Subcutaneous abdominal adipose tissue (tissue), 5 donors: ENCODE measurements at regions not wholly inside any gene's neighbourhood (a gene's known extent, or its start where the extent isn't known, plus 50 kb on each side); places are given as distances from the start of the nearest gene placed in this dataset.

ENCODE experiments used
- H3K27ac ChIP-seq: one replicate; pipeline ENCODE4 v1.7.0; 2013; ENCODE audit warnings: low read depth, mild to moderate bottlenecking, inconsistent platforms, low read length, moderate library complexity
- H3K27me3 ChIP-seq, 5 donors: one replicate each; pipeline ENCODE4 v1.7.0; 2013; ENCODE audit warnings: low read length in 5 of 5, inconsistent platforms in 1 of 5; ENCODE audit not compliant: control insufficient read depth in 5 of 5, insufficient read depth in 4 of 5
- H3K36me3 ChIP-seq, 5 donors: one replicate each; pipeline ENCODE4 v1.7.0; 2013; ENCODE audit warnings: low read length in 5 of 5; ENCODE audit not compliant: control insufficient read depth in 5 of 5, insufficient read depth in 5 of 5
- H3K4me1 ChIP-seq, 5 donors: one replicate each; pipeline ENCODE4 v1.7.0; 2013; ENCODE audit warnings: low read length in 5 of 5, mild to moderate bottlenecking in 3 of 5, moderate library complexity in 1 of 5; ENCODE audit not compliant: control insufficient read depth in 5 of 5, insufficient read depth in 5 of 5
- H3K4me3 ChIP-seq, 5 donors: one replicate each; pipeline ENCODE4 v1.7.0; 2013; ENCODE audit warnings: low read length in 5 of 5, low read depth in 1 of 5
- H3K9ac ChIP-seq, 5 donors: one replicate each; pipeline ENCODE4 v1.7.0; 2013; ENCODE audit warnings: low read length in 5 of 5, mild to moderate bottlenecking in 4 of 5, moderate library complexity in 3 of 5
- H3K9me3 ChIP-seq, 5 donors: one replicate each; pipeline ENCODE4 v1.7.0; 2013; ENCODE audit warnings: low read length in 5 of 5; ENCODE audit not compliant: control insufficient read depth in 5 of 5
- donor health status: healthy.
- donor health status: healthy.
- donor health status: healthy.
- donor health status: healthy.
- donor health status: healthy.

- no peaks in the 10 kb centered on the region for H3K27me3 ChIP-seq
- H3K27ac ChIP-seq, result no peak overlapping the region
- peaks cover 5 to 51% (median 43%) of the 10 kb centered on the region in 5 donors for H3K4me1 ChIP-seq
- no peak overlapping the region for H3K4me3 ChIP-seq
- H3K9ac ChIP-seq, result no peak overlapping the region
- H3K9me3 ChIP-seq, result no peaks in the 10 kb centered on the region
- H3K36me3 ChIP-seq, result no peaks in the 10 kb centered on the region
Measured at GRCh38 chr14:58750321-58751269, 112.8 kb downstream of the DACT1 start.

GRCh38 chr14:58751788-58752187 lies 114.0 kb downstream of the DACT1 start:
- no peaks in the 10 kb centered on the region for H3K27me3 ChIP-seq
- no peak overlapping the region for H3K9ac ChIP-seq
- H3K4me3 ChIP-seq, result no peak overlapping the region
- H3K9me3 ChIP-seq, result no peaks in the 10 kb centered on the region
- H3K27ac ChIP-seq, result no peak overlapping the region
- H3K36me3 ChIP-seq, result no peaks in the 10 kb centered on the region
- peaks cover 3 to 45% (median 38%) of the 10 kb centered on the region in 5 donors for H3K4me1 ChIP-seq

GRCh38 chr14:58752289-58752688 lies 114.5 kb downstream of the DACT1 start:
- H3K9ac ChIP-seq, result no peak overlapping the region
- no peaks in the 10 kb centered on the region for H3K9me3 ChIP-seq
- peak overlapping the region in 2 of 5 donors; percentile 1 to 6 for H3K4me3 ChIP-seq
- H3K27me3 ChIP-seq, result no peaks in the 10 kb centered on the region
- H3K36me3 ChIP-seq, result no peaks in the 10 kb centered on the region
- peaks cover 3 to 40% (median 34%) of the 10 kb centered on the region in 5 donors for H3K4me1 ChIP-seq
- H3K27ac ChIP-seq, result peak overlapping the region; percentile 47

GRCh38 chr14:58752771-58753201 lies 115.0 kb downstream of the DACT1 start:
- no peak overlapping the region for H3K9ac ChIP-seq
- no peaks in the 10 kb centered on the region for H3K27me3 ChIP-seq
- peaks cover 3 to 37% (median 29%) of the 10 kb centered on the region in 5 donors for H3K4me1 ChIP-seq
- peak overlapping the region; percentile 47 for H3K27ac ChIP-seq
- peak overlapping the region in 3 of 5 donors; percentile 1 to 23 (median 6) for H3K4me3 ChIP-seq
- H3K36me3 ChIP-seq, result no peaks in the 10 kb centered on the region
- H3K9me3 ChIP-seq, result no peaks in the 10 kb centered on the region

GRCh38 chr14:58755031-58755925 lies 117.5 kb downstream of the DACT1 start:
- Histone ChIP-seq H3K4me1 (peaks cover 3 to 25% (median 15%) of the 10 kb centered on the region in 5 donors), H3K27me3 (no peaks in the 10 kb centered on the region), H3K36me3 (no peaks in the 10 kb centered on the region), H3K27ac (no peak overlapping the region), H3K9ac (no peak overlapping the region), H3K9me3 (no peaks in the 10 kb centered on the region), H3K4me3 (no peak overlapping the region)

- no peak overlapping the region for H3K9ac ChIP-seq
Measured at GRCh38 chr14:58760121-58760520, 122.4 kb downstream of the DACT1 start.

GRCh38 chr14:58762629-58763028 lies 124.9 kb downstream of the DACT1 start:
- Histone ChIP-seq H3K9me3 (no peaks in the 10 kb centered on the region), H3K4me1 (no peaks in the 10 kb centered on the region), H3K27me3 (no peaks in the 10 kb centered on the region), H3K36me3 (no peaks in the 10 kb centered on the region), H3K4me3 (no peak overlapping the region), H3K27ac (no peak overlapping the region), H3K9ac (no peak overlapping the region)

More at GRCh38 chr14:58760121-58760520, 122.4 kb downstream of the DACT1 start:
- no peaks in the 10 kb centered on the region for H3K27me3 ChIP-seq
- H3K4me1 ChIP-seq, result peaks cover 0 to 5% (median 0%) of the 10 kb centered on the region in 5 donors
- no peak overlapping the region for H3K4me3 ChIP-seq
- H3K27ac ChIP-seq, result no peak overlapping the region
- H3K36me3 ChIP-seq, result no peaks in the 10 kb centered on the region
- H3K9me3 ChIP-seq, result no peaks in the 10 kb centered on the region

- Histone ChIP-seq H3K27ac (no peak overlapping the region), H3K27me3 (no peaks in the 10 kb centered on the region), H3K36me3 (no peaks in the 10 kb centered on the region), H3K9me3 (no peaks in the 10 kb centered on the region), H3K4me1 (no peaks in the 10 kb centered on the region), H3K9ac (no peak overlapping the region), H3K4me3 (no peak overlapping the region)
Measured at GRCh38 chr14:58763210-58763609, 125.4 kb downstream of the DACT1 start.

GRCh38 chr14:58765418-58765831 lies 127.7 kb downstream of the DACT1 start:
- Histone ChIP-seq H3K4me3 (no peak overlapping the region), H3K9me3 (no peaks in the 10 kb centered on the region), H3K27ac (no peak overlapping the region), H3K27me3 (no peaks in the 10 kb centered on the region), H3K4me1 (no peaks in the 10 kb centered on the region), H3K36me3 (no peaks in the 10 kb centered on the region), H3K9ac (no peak overlapping the region)
